Inflammatory macrophage treated with lipopolysaccharide for 4 hours (primary cell): ENCODE measurements at regions not wholly inside any gene's neighbourhood (a gene's known extent, or its start where the extent isn't known, plus 50 kb on each side); places are given as distances from the start of the nearest gene placed in this dataset.
"Not testable (repeated sequence)": the region's sequence is repeated elsewhere in the genome, so short reads cannot be mapped to it uniquely, and the experiment has no call there.

ENCODE experiments used
- DNase-seq: peaks from one replicate; pipeline ENCODE4 v3.0.0-alpha.2; 2020

GRCh38 chr22:26933105-26933590, 275.8 kb downstream of the MIAT start:
- DNase-seq = no peak

- DNase-seq = no peak
Observed at GRCh38 chr22:26937213-26937612, 279.8 kb downstream of the MIAT start.

GRCh38 chr22:26939466-26939865, 282.1 kb downstream of the MIAT start:
- DNase-seq = no peak

GRCh38 chr22:26941896-26942636, 284.7 kb downstream of the MIAT start:
- DNase-seq = no peak

- no peak for DNase-seq
Observed at GRCh38 chr22:26942637-26942957, 285.2 kb downstream of the MIAT start.

- DNase-seq = no peak
Observed at GRCh38 chr22:26945565-26945964, 288.2 kb downstream of the MIAT start.

- DNase-seq = no peak
Observed at GRCh38 chr22:26949193-26949592, 291.8 kb downstream of the MIAT start.

GRCh38 chr22:26951139-26951538, 293.8 kb downstream of the MIAT start:
- DNase-seq = not testable (repeated sequence)

- no peak for DNase-seq
Observed at GRCh38 chr22:26952004-26952403, 294.6 kb downstream of the MIAT start.

- DNase-seq = no peak
Observed at GRCh38 chr22:26952451-26953011, 295.1 kb downstream of the MIAT start.

- DNase-seq = no peak
Observed at GRCh38 chr22:26953012-26953883, 295.9 kb downstream of the MIAT start.

GRCh38 chr22:26956371-26956770, 299.0 kb downstream of the MIAT start:
- DNase-seq = no peak

- no peak for DNase-seq
Observed at GRCh38 chr22:26957176-26957575, 299.8 kb downstream of the MIAT start.

GRCh38 chr22:26957897-26958296, 300.5 kb downstream of the MIAT start:
- DNase-seq = no peak

GRCh38 chr22:26958378-26958777, 301.0 kb downstream of the MIAT start:
- DNase-seq = no peak

GRCh38 chr22:26964642-26965041, 307.3 kb downstream of the MIAT start:
- no peak for DNase-seq

- no peak for DNase-seq
Observed at GRCh38 chr22:26967282-26967681, 309.9 kb downstream of the MIAT start.

- no peak for DNase-seq
Observed at GRCh38 chr22:26968859-26969523, 311.6 kb downstream of the MIAT start.

- no peak for DNase-seq
Observed at GRCh38 chr22:26970809-26971394, 313.5 kb downstream of the MIAT start.

- no peak for DNase-seq
Observed at GRCh38 chr22:26972286-26972685, 314.9 kb downstream of the MIAT start.

- not testable (repeated sequence) for DNase-seq
Observed at GRCh38 chr22:26972915-26973314, 315.5 kb downstream of the MIAT start.

- DNase-seq = no peak
Observed at GRCh38 chr22:26974034-26974433, 316.6 kb downstream of the MIAT start.
